IMR-90 (cell line): ENCODE measurements at regions not wholly inside any gene's neighbourhood (a gene's known extent, or its start where the extent isn't known, plus 50 kb on each side); places are given as distances from the start of the nearest gene placed in this dataset.

Source experiments
- ATAC-seq: fragments of 200-7000 bp; cut with Tn5 transposase; 2 replicates; pipeline ENCODE4 v1.9.1; 2020; ENCODE audit warnings: low read depth, mild to moderate bottlenecking, moderate library complexity
- BruUV-seq: library from RNA; stranded (reverse); fragments of 400-500 nt; replicated peaks from 2 replicates; lab custom pipeline; 2021; lab: Mats Ljungman, UMichigan
- CTCF ChIA-PET: fragments of 300-600 bp; formaldehyde crosslinking; extraction: SDS; loops from one replicate; lab custom pipeline; 2021; ENCODE audit warnings: antibody characterized with exemption; lab: Yijun Ruan, JAX
- POLR2A ChIA-PET: fragments of 300-600 bp; sonication (Branson Sonifier 250); formaldehyde crosslinking; loops from one replicate; lab custom pipeline; 2022; ENCODE audit warnings: antibody characterized with exemption; ENCODE audit not compliant: unreplicated experiment; lab: Charles Lee
- DNase-seq: peaks from one replicate; pipeline ENCODE4 v3.0.0; 2013
- H2AFZ ChIP-seq: replicated peaks from 2 replicates; pipeline ENCODE3; 2013; ENCODE audit warnings: low read length, mild to moderate bottlenecking; ENCODE audit not compliant: poor library complexity
- H2AK5ac ChIP-seq: 2 replicates; pipeline ENCODE4 v1.6.1; 2013; ENCODE audit warnings: low read depth, low read length, inconsistent platforms
- H2AK9ac ChIP-seq: replicated peaks from 2 replicates; pipeline ENCODE3; 2013; ENCODE audit warnings: mild to moderate bottlenecking, low read depth, low read length, moderate library complexity; ENCODE audit not compliant: poor library complexity
- H2BK120ac ChIP-seq: 2 replicates; pipeline ENCODE4 v1.6.1; 2013; ENCODE audit warnings: low read depth, low read length, inconsistent platforms
- H2BK15ac ChIP-seq: 3 replicates; pipeline ENCODE4 v1.6.1; 2013; ENCODE audit warnings: low read depth, low read length, inconsistent platforms
- H2BK20ac ChIP-seq: 2 replicates; pipeline ENCODE4 v1.6.1; 2013; ENCODE audit warnings: low read depth, mild to moderate bottlenecking, inconsistent platforms, low read length, moderate library complexity
- H2BK5ac ChIP-seq: 2 replicates; pipeline ENCODE4 v1.6.1; 2013; ENCODE audit warnings: mild to moderate bottlenecking, low read depth, low read length, inconsistent platforms; ENCODE audit not compliant: poor library complexity, severe bottlenecking
- H3K14ac ChIP-seq: replicated peaks from 2 replicates; pipeline ENCODE4 v1.6.1; 2013; ENCODE audit warnings: low read depth, low read length, inconsistent platforms
- H3K18ac ChIP-seq: 2 replicates; pipeline ENCODE4 v1.6.1; 2013; ENCODE audit warnings: low read depth, low read length, control low read depth
- H3K23ac ChIP-seq: 2 replicates; pipeline ENCODE4 v1.6.1; 2013; ENCODE audit warnings: low read depth, low read length, inconsistent platforms
- H3K27ac ChIP-seq: 2 replicates; pipeline ENCODE4 v1.5.1; 2013; ENCODE audit warnings: mild to moderate bottlenecking, control low read depth, low read length; ENCODE audit not compliant: insufficient read depth
- H3K27me3 ChIP-seq: 2 replicates; pipeline ENCODE4 v1.6.1; 2013; ENCODE audit warnings: low read length; ENCODE audit not compliant: control insufficient read depth, insufficient read depth
- H3K36me3 ChIP-seq: 2 replicates; pipeline ENCODE4 v1.6.1; 2013; ENCODE audit warnings: low read length, mixed read lengths; ENCODE audit not compliant: control insufficient read depth, insufficient read depth
- H3K4ac ChIP-seq: 2 replicates; pipeline ENCODE4 v1.6.1; 2013; ENCODE audit warnings: low read depth, low read length, inconsistent platforms
- H3K4me1 ChIP-seq: 2 replicates; pipeline ENCODE4 v1.6.1; 2013; ENCODE audit warnings: low read length, mixed read lengths; ENCODE audit not compliant: control insufficient read depth, insufficient read depth
- H3K4me2 ChIP-seq: 2 replicates; pipeline ENCODE4 v1.6.1; 2013; ENCODE audit warnings: low read depth, mild to moderate bottlenecking, control low read depth, low read length, moderate library complexity
- H3K4me3 ChIP-seq: 2 replicates; pipeline ENCODE4 v1.5.1; 2013; ENCODE audit warnings: low read depth, mild to moderate bottlenecking, control low read depth, low read length, moderate library complexity; ENCODE audit not compliant: insufficient read depth
- H3K56ac ChIP-seq: 2 replicates; pipeline ENCODE4 v1.6.1; 2013; ENCODE audit warnings: low read length, inconsistent platforms; ENCODE audit not compliant: insufficient read depth; ENCODE audit errors: extremely low read depth
- H3K79me1 ChIP-seq, 2 experiments: 2 replicates each; pipeline ENCODE4 v1.6.1; 2013; ENCODE audit warnings: low read length in 2 of 2, inconsistent platforms in 1 of 2, low read depth in 1 of 2
- H3K9ac ChIP-seq: 2 replicates; pipeline ENCODE4 v1.6.1; 2013; ENCODE audit warnings: low read depth, low read length, control low read depth
- H3K9me1 ChIP-seq: 2 replicates; pipeline ENCODE4 v1.6.1; 2013; ENCODE audit warnings: low read length, inconsistent platforms; ENCODE audit not compliant: insufficient read depth
- H3K9me3 ChIP-seq: 2 replicates; pipeline ENCODE4 v1.6.1; 2013; ENCODE audit warnings: low read length; ENCODE audit not compliant: control insufficient read depth, insufficient read depth
- H4K20me1 ChIP-seq: 2 replicates; pipeline ENCODE4 v1.6.1; 2013; ENCODE audit warnings: low read length, inconsistent platforms; ENCODE audit not compliant: insufficient read depth
- H4K5ac ChIP-seq: 2 replicates; pipeline ENCODE4 v1.6.1; 2013; ENCODE audit warnings: mild to moderate bottlenecking, low read depth, low read length, control low read depth
- H4K8ac ChIP-seq, 2 experiments: 2 replicates each; pipeline ENCODE4 v1.6.1; 2013; ENCODE audit warnings: low read depth in 2 of 2, low read length in 2 of 2, control low read depth in 1 of 2, inconsistent platforms in 1 of 2
- H4K91ac ChIP-seq: 2 replicates; pipeline ENCODE4 v1.6.1; 2013; ENCODE audit warnings: low read depth, low read length, inconsistent platforms; ENCODE audit not compliant: insufficient read depth
- BHLHE40 ChIP-seq: fragments of 150-350 bp; IDR thresholded peaks from 2 replicates; pipeline ENCODE4 v1.6.1; 2016; ENCODE audit warnings: mild to moderate bottlenecking, low read depth, low read length
- CEBPB ChIP-seq: IDR thresholded peaks from 2 replicates; pipeline ENCODE4 v1.6.1; 2012; ENCODE audit warnings: low read depth, low read length, improper control_type of control experiment
- CHD1 ChIP-seq: IDR thresholded peaks from 2 replicates; pipeline ENCODE4 v1.6.1; 2012; ENCODE audit warnings: low read depth, low read length, improper control_type of control experiment
- FOS ChIP-seq: fragments of 150-350 bp; IDR thresholded peaks from 2 replicates; pipeline ENCODE4 v1.6.1; 2016; ENCODE audit warnings: low read depth, low read length
- MAFK ChIP-seq: IDR thresholded peaks from 2 replicates; pipeline ENCODE4 v1.6.1; 2012; ENCODE audit warnings: low read depth, low read length, improper control_type of control experiment
- MAZ ChIP-seq: IDR thresholded peaks from 2 replicates; pipeline ENCODE4 v1.6.1; 2012; ENCODE audit warnings: low read depth, mild to moderate bottlenecking, low read length, improper control_type of control experiment, moderate library complexity, borderline replicate concordance
- MXI1 ChIP-seq: IDR thresholded peaks from 2 replicates; pipeline ENCODE4 v1.6.1; 2012; ENCODE audit warnings: low read depth, mild to moderate bottlenecking, low read length, moderate library complexity, borderline replicate concordance
- NFE2L2 ChIP-seq: fragments of 150-350 bp; IDR thresholded peaks from 2 replicates; pipeline ENCODE4 v1.6.1; 2016; ENCODE audit warnings: low read depth, mild to moderate bottlenecking, low read length
- POLR2A ChIP-seq: IDR thresholded peaks from 2 replicates; pipeline ENCODE4 v1.6.1; 2012; ENCODE audit warnings: mild to moderate bottlenecking, low read depth, low read length
- RAD21 ChIP-seq: IDR thresholded peaks from 2 replicates; pipeline ENCODE4 v1.6.1; 2012; ENCODE audit warnings: low read length, improper control_type of control experiment
- RCOR1 ChIP-seq: IDR thresholded peaks from 2 replicates; pipeline ENCODE4 v1.6.1; 2012; ENCODE audit warnings: mild to moderate bottlenecking, low read length, improper control_type of control experiment; ENCODE audit not compliant: insufficient replicate concordance
- RFX5 ChIP-seq: IDR thresholded peaks from 2 replicates; pipeline ENCODE4 v1.8.0; 2012; ENCODE audit warnings: low read depth, mild to moderate bottlenecking, low read length, moderate library complexity
- SMC3 ChIP-seq: fragments of 150-350 bp; IDR thresholded peaks from 2 replicates; pipeline ENCODE4 v1.6.1; 2016; ENCODE audit warnings: low read depth, mild to moderate bottlenecking, antibody characterized with exemption, low read length, moderate library complexity
- WGBS, 2 experiments: methylation state at CpG; one replicate each; pipeline versions ENCODE4 v1.1.5 to v1.1.7; 2013; ENCODE audit warnings: missing lambda C conversion rate in 2 of 2; ENCODE audit not compliant: insufficient read length in 1 of 2; ENCODE audit errors: extremely low coverage in 2 of 2; 5-methylcytosine and 5-hydroxymethylcytosine counted together
- dilution Hi-C: fragments of 300-500 bp; cut with HindIII; formaldehyde crosslinking; loops from one replicate; pipeline ENCODE4 v1.14.3; 2018; ENCODE audit warnings: low sequenced_read_pairs; ENCODE audit not compliant: unreplicated experiment
- in situ Hi-C: fragments of 300-500 bp; cut with MboI; formaldehyde crosslinking; loops from 3 replicates; pipeline ENCODE4 v1.14.3; 2019; ENCODE audit warnings: low sequenced_read_pairs, inconsistent platforms, mixed read lengths
- intact Hi-C: fragments of 100-400 bp; cut with micrococcal nuclease; formaldehyde crosslinking; loops from 2 replicates; pipeline ENCODE4 v1.10.0; 2022
- TF ChIP-seq, protein P1 (sequence below): fragments of 150-350 bp; IDR thresholded peaks from 2 replicates; pipeline ENCODE4 v1.6.1; 2017; ENCODE audit warnings: mild to moderate bottlenecking, antibody characterized with exemption, low read length, low read depth
- TF ChIP-seq, protein P2 (sequence below): conservative IDR thresholded peaks from 2 replicates; pipeline ENCODE4 v1.5.1; 2012; ENCODE audit warnings: mild to moderate bottlenecking, low read depth, low read length, improper control_type of control experiment

DNA sequence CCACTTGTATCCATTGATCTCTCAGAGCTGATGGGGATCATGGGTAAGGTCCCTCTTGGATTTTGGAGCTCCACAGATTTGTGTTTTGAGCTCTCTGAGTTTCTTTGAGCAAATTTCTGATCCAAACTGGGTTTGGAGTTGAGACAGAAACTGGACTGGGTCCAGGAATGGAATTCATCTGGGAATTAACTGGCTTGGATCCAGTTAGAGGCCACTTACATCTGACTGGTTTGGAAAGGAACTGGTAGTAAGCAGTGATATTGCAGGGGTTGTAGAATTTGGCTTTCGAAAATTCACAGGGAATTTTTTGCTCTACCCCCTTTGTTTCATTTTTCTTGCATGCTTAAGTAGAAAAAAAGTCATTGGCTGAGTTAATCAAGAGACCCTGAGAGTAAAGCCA, 245.6 kb downstream of the SEMA3D start:
- no peaks in the 10 kb centered on the region for H3K36me3 ChIP-seq
- CTCF ChIA-PET, result interaction anchor here (0.9 to 1.0 kb wide), 2 partner anchors 9 to 21 kb away, joined by 3 read pairs; no protein-coding TSS in a partner anchor
- no peak overlapping the region for H3K4ac ChIP-seq
- H3K9ac ChIP-seq, result no peak overlapping the region
- dilution Hi-C loops (no loop called here), in situ Hi-C loops (no loop called here), intact Hi-C loops (no loop called here)
- H4K20me1 ChIP-seq, result no peaks in the 10 kb centered on the region
- H3K4me2 ChIP-seq, result no peak overlapping the region
- H3K4me1 ChIP-seq, result no peaks in the 10 kb centered on the region
- no peak overlapping the region for H3K4me3 ChIP-seq
- no peaks in the 10 kb centered on the region for H3K9me1 ChIP-seq
- no peak overlapping the region for H3K18ac ChIP-seq
- no peak overlapping the region for H2AK5ac ChIP-seq
- H3K27me3 ChIP-seq, result no peaks in the 10 kb centered on the region
- DNase-seq (no peak), ATAC-seq (no peak)
- H4K91ac ChIP-seq, result no peak overlapping the region
- H2AK9ac ChIP-seq, result no peak overlapping the region
- H3K79me1 ChIP-seq, result no peaks in the 10 kb centered on the region
- H3K27ac ChIP-seq, result no peak overlapping the region
- no TSS peak for BruUV-seq
- TF ChIP-seq, protein P1, sequence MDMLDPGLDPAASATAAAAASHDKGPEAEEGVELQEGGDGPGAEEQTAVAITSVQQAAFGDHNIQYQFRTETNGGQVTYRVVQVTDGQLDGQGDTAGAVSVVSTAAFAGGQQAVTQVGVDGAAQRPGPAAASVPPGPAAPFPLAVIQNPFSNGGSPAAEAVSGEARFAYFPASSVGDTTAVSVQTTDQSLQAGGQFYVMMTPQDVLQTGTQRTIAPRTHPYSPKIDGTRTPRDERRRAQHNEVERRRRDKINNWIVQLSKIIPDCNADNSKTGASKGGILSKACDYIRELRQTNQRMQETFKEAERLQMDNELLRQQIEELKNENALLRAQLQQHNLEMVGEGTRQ, result no peak
- TF ChIP-seq RAD21 (no peak), MAFK (no peak), RFX5 (no peak), BHLHE40 (no peak), NFE2L2 (no peak), SMC3 (no peak), FOS (no peak), RCOR1 (no peak), MAZ (no peak), MXI1 (no peak), POLR2A (no peak), CEBPB (no peak), CHD1 (no peak)
- TF ChIP-seq, protein P2, sequence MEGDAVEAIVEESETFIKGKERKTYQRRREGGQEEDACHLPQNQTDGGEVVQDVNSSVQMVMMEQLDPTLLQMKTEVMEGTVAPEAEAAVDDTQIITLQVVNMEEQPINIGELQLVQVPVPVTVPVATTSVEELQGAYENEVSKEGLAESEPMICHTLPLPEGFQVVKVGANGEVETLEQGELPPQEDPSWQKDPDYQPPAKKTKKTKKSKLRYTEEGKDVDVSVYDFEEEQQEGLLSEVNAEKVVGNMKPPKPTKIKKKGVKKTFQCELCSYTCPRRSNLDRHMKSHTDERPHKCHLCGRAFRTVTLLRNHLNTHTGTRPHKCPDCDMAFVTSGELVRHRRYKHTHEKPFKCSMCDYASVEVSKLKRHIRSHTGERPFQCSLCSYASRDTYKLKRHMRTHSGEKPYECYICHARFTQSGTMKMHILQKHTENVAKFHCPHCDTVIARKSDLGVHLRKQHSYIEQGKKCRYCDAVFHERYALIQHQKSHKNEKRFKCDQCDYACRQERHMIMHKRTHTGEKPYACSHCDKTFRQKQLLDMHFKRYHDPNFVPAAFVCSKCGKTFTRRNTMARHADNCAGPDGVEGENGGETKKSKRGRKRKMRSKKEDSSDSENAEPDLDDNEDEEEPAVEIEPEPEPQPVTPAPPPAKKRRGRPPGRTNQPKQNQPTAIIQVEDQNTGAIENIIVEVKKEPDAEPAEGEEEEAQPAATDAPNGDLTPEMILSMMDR, result no peak
- H4K5ac ChIP-seq, result no peak overlapping the region
- WGBS, 2 experiments, result no CpG with 5 or more reads among the region's 1 CpG
- H2BK120ac ChIP-seq, result no peak overlapping the region
- H2BK5ac ChIP-seq, result no peak overlapping the region
- H3K14ac ChIP-seq, result no peak overlapping the region
- no peak overlapping the region for H4K8ac ChIP-seq
- no peak overlapping the region for H3K56ac ChIP-seq
- POLR2A ChIA-PET, result no interaction called here
- H2BK20ac ChIP-seq, result no peak overlapping the region
- no peak overlapping the region for H3K23ac ChIP-seq
- no peak overlapping the region for H2BK15ac ChIP-seq
- no peak overlapping the region for H2AFZ ChIP-seq
- H3K9me3 ChIP-seq, result peaks cover 2% of the 10 kb centered on the region; the same call in 1 of the 2 replicates
